Kidney epithelial cell (primary cell): ENCODE measurements at regions not wholly inside any gene's neighbourhood (a gene's known extent, or its start where the extent isn't known, plus 50 kb on each side); places are given as distances from the start of the nearest gene placed in this dataset.

ENCODE experiments used
- DNase-seq: peaks from one replicate; pipeline ENCODE4 v3.0.0-alpha.2; 2010; ENCODE audit warnings: low read depth
- H3K27me3 ChIP-seq: 2 replicates; pipeline ENCODE4 v1.6.0; 2011; ENCODE audit warnings: low read length; ENCODE audit not compliant: control insufficient read depth, insufficient read depth
- H3K36me3 ChIP-seq: 2 replicates; pipeline ENCODE4 v1.5.1; 2011; ENCODE audit warnings: low read length; ENCODE audit not compliant: control insufficient read depth, insufficient read depth
- H3K4me3 ChIP-seq: 2 replicates; pipeline ENCODE4 v1.5.1; 2011; ENCODE audit warnings: low read depth, mild to moderate bottlenecking, control low read depth, low read length
- TF ChIP-seq, protein P1 (sequence below): IDR thresholded peaks from 2 replicates; pipeline ENCODE4 v1.5.1; 2011; ENCODE audit warnings: mild to moderate bottlenecking, moderate library complexity, low read length, control low read depth, inconsistent platforms; ENCODE audit not compliant: insufficient read depth, poor library complexity, severe bottlenecking

DNA sequence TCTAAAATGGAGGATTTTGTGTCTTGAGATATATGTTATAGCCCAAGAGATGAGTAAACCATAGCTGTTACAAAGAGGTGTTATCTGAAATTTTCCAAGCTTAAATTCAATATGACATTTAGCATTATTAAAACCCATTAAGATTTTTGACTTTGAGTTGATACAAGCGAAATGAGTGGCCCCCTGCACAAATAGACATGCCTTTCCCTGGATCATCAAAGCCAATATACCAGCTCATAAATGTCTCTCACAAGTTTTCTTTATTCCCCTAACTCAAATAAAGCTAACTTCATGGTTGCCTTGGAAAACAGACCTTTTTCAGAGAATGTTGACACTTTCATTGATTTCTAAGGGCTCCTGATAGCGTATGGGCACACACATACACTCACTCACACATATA, 55.5 kb upstream of the TIAM1 start:
- no peaks in the 10 kb centered on the region for H3K36me3 ChIP-seq

DNA sequence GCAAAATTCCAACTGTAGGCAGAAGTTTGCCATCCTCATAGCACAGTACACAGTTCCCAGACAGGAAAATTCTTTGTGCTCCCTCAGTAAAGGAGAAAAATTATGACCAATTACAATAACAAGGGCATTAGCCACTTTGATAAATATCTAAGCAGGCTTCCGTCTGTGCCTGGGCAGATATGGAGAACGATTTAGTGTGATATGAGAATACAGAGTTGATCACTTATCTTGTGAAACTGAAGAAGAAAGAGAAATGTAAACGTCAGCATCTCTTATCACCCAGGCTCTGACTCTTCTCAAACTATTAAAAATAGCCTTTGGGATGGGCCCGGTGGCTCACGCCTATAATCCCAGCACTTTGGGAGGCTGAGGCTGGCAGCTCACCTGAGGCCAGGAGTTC, 54.5 kb upstream of the TIAM1 start:
- TF ChIP-seq, protein P1, sequence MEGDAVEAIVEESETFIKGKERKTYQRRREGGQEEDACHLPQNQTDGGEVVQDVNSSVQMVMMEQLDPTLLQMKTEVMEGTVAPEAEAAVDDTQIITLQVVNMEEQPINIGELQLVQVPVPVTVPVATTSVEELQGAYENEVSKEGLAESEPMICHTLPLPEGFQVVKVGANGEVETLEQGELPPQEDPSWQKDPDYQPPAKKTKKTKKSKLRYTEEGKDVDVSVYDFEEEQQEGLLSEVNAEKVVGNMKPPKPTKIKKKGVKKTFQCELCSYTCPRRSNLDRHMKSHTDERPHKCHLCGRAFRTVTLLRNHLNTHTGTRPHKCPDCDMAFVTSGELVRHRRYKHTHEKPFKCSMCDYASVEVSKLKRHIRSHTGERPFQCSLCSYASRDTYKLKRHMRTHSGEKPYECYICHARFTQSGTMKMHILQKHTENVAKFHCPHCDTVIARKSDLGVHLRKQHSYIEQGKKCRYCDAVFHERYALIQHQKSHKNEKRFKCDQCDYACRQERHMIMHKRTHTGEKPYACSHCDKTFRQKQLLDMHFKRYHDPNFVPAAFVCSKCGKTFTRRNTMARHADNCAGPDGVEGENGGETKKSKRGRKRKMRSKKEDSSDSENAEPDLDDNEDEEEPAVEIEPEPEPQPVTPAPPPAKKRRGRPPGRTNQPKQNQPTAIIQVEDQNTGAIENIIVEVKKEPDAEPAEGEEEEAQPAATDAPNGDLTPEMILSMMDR: no peak
- Histone ChIP-seq H3K36me3 (no peaks in the 10 kb centered on the region), H3K4me3 (no peak overlapping the region), H3K27me3 (no peaks in the 10 kb centered on the region)
- no peak for DNase-seq

More for the DNA sequence above, 55.5 kb upstream of the TIAM1 start:
- DNase-seq: no peak
- TF ChIP-seq, protein P1: no peak
- H3K27me3 ChIP-seq: no peaks in the 10 kb centered on the region
- H3K4me3 ChIP-seq: no peak overlapping the region

DNA sequence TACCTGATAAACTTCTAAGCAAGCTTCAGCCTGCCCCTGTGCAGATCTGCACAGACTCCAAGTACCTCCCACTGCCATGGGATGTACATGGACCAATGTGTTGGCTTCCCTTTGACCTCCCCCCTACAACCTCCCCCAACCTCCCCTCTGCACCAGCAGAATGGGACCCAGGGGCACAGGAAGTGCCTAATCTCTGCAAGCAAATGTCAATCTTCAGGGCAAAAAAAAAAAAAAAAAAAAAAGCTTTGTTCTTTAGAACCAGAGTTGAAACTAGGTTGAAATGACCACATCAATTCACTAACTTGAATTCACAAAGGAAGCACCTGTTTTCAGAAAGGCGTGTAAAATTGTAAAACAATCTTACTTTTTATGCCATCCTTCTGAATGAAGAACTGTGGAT, 53.9 kb upstream of the TIAM1 start:
- Histone ChIP-seq H3K4me3 (no peak overlapping the region), H3K27me3 (no peaks in the 10 kb centered on the region), H3K36me3 (no peaks in the 10 kb centered on the region)
- DNase-seq: no peak
- TF ChIP-seq, protein P1: no peak

DNA sequence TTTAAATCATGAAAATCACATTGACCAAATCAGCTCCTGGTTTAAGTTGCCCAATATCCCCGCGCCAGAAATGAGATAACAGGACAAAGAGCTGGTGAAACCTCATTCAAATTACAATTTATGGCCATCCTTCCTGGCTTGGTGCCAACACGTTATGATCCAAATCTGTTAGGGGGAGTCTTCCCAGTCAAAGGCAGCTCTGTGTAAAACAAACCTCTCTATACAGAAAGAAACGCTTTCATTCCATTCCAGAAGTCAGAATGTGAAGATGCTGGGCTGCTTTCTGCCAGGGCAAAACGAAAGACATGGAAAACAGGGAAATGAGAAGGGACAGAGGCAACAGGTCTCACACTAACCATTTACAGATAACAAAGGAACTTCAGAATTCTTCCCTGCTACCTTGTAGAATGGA, 53.5 kb upstream of the TIAM1 start:
- no peak overlapping the region for H3K4me3 ChIP-seq
- no peaks in the 10 kb centered on the region for H3K27me3 ChIP-seq
- no peak for DNase-seq
- TF ChIP-seq, protein P1: no peak
- H3K36me3 ChIP-seq: no peaks in the 10 kb centered on the region

DNA sequence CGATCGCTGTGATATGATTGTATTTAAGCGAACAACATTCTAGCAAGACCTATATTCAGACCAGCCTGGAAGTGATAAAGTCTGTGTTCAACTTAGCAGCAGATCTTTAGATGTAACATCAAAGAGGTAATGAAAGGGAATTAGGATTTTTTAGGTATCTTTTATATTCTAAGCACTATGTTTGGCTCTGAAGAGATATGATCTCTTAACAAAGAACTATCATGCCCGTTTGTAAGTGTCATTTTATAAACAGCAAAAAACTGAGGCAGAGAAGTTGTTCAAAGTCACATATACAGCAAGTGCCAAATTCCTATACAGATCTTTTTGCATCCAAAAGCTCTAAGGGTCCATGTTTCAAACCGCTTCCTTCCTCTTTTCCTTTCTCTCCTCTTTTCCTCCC, 53.0 kb upstream of the TIAM1 start:
- DNase-seq: no peak
- TF ChIP-seq, protein P1: no peak
- Histone ChIP-seq H3K4me3 (no peak overlapping the region), H3K27me3 (no peaks in the 10 kb centered on the region), H3K36me3 (no peaks in the 10 kb centered on the region)

DNA sequence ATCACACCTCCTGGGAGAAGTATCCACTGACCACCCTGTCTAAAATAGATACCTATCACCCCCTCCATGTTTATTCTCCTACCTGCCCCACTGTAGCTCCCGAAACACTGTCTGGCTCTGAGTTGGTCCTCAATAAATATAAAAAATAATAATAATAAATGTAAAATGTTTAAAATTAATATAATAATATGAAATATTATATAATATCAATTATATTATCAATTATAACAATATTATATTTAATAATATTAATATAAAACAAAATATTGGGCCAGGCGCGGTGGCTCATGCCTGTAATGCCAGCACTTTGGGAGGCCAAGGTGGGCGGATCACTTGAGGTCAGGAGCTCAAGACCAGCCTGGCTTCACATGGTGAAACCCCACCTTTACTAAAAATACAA, 52.3 kb upstream of the TIAM1 start:
- no peaks in the 10 kb centered on the region for H3K36me3 ChIP-seq
- H3K27me3 ChIP-seq: no peaks in the 10 kb centered on the region
- DNase-seq: no peak
- TF ChIP-seq, protein P1: no peak
- H3K4me3 ChIP-seq: no peak overlapping the region
